COLO668 (cell line): ENCODE measurements at regions not wholly inside any gene's neighbourhood (a gene's known extent, or its start where the extent isn't known, plus 50 kb on each side); places are given as distances from the start of the nearest gene placed in this dataset.
A peak's percentile ranks its signal among the peaks of the same experiment; 100 is the strongest.
"Not testable (repeated sequence)": the region's sequence is repeated elsewhere in the genome, so short reads cannot be mapped to it uniquely, and the experiment has no call there.

Experiments
- DNase-seq: peaks from one replicate; lab custom pipeline; 2025; ENCODE audit not compliant: unreplicated experiment; lab: John Stamatoyannopoulos, UW

GRCh38 chr12:11978726-11979384 lies 91.9 kb upstream of the BCL2L14 start:
- DNase-seq = no peak

GRCh38 chr12:11980115-11980514 lies 90.6 kb upstream of the BCL2L14 start:
- no peak for DNase-seq

GRCh38 chr12:11981121-11981733 lies 89.5 kb upstream of the BCL2L14 start:
- DNase-seq = no peak

GRCh38 chr12:11984417-11984816 lies 86.3 kb upstream of the BCL2L14 start:
- DNase-seq = no peak

GRCh38 chr12:11986165-11986564 lies 84.6 kb upstream of the BCL2L14 start:
- no peak for DNase-seq

DNA sequence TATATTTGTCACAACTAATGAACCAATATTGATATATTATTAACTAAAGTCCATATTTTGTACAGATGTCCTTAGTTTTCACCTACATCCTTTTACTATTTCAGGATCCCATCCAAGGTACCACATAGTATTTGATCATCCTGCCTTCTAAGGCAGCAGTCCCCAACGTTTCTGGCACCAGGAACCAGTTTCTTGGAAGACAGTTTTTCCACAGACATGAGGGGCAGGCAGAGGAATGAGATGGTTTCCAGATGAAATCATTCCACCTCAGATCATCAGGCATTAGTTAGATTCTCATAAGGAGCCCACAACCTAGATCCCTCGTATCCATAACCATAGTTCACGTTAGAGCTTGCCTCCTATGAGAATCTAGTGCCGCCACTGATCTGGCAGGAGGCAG lies 82.8 kb upstream of the BCL2L14 start:
- no peak for DNase-seq

DNA sequence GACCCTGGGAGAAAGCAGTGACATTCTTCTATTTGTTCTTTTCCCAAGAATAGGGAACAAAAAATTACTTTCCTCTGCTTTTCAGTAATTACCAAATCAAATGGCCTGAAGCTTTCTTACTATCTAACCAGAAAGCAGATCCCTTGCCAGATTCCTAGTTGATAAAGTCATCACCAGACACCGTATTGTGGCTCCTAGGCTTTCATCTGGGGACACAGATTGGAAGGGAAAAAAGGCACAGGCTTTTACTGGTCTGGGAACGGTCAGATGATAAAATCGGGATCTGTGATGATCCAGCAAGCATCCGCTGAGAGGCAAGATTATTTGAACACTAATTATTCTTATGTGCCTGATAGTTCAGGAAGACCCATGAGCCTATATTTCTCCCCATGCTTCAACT lies 79.1 kb upstream of the BCL2L14 start:
- no peak for DNase-seq

GRCh38 chr12:11992515-11992914 lies 78.2 kb upstream of the BCL2L14 start:
- DNase-seq = no peak

GRCh38 chr12:11998307-11998943 lies 72.3 kb upstream of the BCL2L14 start:
- not testable (repeated sequence) for DNase-seq

DNA sequence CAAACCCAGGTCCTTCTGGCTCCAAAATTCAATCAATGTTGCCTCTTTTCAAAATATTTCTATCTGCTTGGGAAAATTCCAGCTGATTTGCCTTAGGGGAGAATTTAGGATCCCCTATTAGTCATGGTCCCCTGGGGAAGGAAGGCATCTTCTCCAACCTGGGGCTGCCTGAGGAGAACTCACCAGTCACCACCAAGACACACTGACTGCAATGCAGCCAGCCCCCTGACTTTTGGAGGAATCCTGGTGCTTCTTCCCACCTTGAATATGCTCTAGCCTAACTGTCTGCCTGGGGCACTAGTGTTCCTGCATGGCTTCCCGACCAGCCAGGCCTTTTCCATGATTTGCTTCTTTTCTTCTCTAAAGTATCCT lies 71.8 kb upstream of the BCL2L14 start:
- no peak for DNase-seq

- no peak for DNase-seq
Measured at GRCh38 chr12:12003609-12004008, 67.1 kb upstream of the BCL2L14 start.

DNA sequence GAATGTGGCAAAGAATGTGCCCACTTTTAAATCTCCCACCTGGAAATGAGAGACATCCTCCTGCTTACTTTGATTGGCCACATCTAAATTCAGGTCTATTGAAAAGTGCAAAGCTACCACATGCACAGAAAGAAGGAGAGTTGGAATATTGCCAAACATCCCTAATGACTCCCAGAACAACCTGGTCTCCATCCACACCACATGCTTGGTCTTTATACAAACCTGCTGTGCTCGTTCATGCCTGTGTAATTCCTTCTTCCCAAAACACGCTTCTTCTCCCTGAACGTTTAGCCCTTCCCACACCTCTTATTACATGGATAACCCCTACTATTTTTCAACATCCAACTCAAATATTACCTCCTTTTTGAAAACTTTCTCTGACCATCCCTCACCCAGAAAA lies 66.2 kb upstream of the BCL2L14 start:
- DNase-seq = no peak

GRCh38 chr12:12007001-12007712 lies 63.6 kb upstream of the BCL2L14 start:
- DNase-seq = no peak

DNA sequence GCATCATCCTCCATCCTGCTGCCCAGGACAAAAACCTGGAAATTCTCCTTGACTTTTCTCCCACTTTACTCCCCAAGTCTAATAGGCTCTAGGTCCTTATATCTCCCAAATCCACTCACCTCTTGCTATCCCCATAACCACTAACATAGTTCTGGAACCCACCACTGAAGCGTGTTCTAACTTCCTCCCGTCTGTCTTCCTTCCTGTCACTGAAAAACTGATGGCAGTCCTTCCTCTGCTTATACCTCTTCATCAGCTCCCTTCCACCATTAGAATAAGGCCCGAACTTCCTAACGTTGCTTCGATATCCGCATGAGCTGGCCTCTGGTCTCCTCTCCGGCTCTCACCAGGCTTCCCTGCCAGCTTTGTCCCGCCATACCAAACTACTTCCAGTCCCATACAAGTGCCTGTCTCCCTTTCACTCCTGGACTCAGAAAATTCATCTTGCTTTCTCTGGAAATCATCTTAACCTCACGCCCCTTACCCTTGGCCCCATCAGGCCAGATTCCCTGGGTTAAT lies 63.0 kb upstream of the BCL2L14 start:
- no peak for DNase-seq

GRCh38 chr12:12008232-12008850 lies 62.4 kb upstream of the BCL2L14 start:
- peak; percentile 11 for DNase-seq

DNA sequence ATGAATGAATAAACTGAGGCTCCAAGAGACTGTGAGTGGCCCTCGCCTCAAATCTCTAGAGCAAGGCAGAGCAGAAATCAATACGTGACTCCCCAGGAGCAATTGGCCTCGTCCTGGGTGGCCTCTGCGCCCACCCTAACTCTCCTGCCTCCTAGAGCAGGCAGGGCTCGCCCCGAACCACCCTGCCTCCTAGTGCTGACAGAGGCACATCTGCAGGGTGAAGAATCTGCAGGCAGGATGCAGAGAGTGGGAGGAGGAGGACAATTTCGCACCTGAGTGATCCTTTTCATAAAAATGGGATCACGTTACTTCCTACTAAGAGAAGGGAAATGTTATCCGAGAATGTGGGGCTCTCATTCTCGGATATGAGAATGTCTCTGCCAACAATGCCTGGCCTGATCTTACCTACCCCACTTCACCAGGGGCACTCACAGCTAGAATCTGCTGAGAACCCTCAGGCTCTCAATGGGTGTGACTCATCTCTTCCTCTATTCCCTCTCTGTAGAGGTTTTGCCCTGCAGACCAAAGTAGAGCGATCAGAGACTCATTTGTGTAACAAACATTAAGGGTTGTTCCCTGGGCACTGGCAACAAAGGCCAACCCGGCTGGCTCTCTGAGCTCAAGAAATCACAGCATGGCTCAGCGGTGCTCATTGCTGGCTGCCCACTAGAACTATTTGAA lies 61.7 kb upstream of the BCL2L14 start:
- peak; percentile 56 for DNase-seq

- DNase-seq = not testable (repeated sequence)
Measured at GRCh38 chr12:12009749-12010276, 60.9 kb upstream of the BCL2L14 start.

- no peak for DNase-seq
Measured at GRCh38 chr12:12010277-12011039, 60.3 kb upstream of the BCL2L14 start.

DNA sequence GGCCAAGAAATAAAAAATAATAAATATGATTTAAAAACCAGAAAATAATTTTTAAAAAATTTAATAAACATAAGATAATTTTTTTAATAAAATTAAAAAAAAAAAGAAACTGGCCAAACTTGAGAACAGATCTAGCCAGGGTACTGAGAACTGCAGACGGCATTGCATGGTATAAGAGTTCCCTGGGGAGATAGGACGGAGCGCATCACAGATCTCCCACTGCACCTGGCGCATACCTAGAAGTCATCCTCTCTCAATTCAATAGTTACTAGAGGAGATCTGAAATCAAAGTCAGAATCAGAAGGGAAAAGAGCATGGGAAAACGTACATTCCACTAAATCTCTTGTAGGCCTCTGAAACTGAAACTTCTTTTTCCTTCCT lies 58.9 kb upstream of the BCL2L14 start:
- no peak for DNase-seq
